ACC112 (cell line): ENCODE measurements at regions not wholly inside any gene's neighbourhood (a gene's known extent, or its start where the extent isn't known, plus 50 kb on each side); places are given as distances from the start of the nearest gene placed in this dataset.

Experiments used
- H2AFZ ChIP-seq: fragments of 200-600 bp; sonication (generic); one replicate; pipeline ENCODE4 v1.6.0; 2017; ENCODE audit warnings: antibody characterized with exemption, low read length; ENCODE audit not compliant: unreplicated experiment
- H3K27ac ChIP-seq: fragments of 200-600 bp; sonication (generic); 2 replicates; pipeline ENCODE4 v1.5.1; 2014; ENCODE audit warnings: low read depth, mild to moderate bottlenecking, antibody characterized with exemption, low read length, moderate library complexity
- H3K27me3 ChIP-seq: fragments of 200-600 bp; sonication (generic); 2 replicates; pipeline ENCODE4 v1.6.1; 2014; ENCODE audit warnings: mild to moderate bottlenecking, antibody characterized with exemption, low read length, moderate library complexity, mixed read lengths; ENCODE audit not compliant: insufficient read depth
- H3K36me3 ChIP-seq: fragments of 200-600 bp; sonication (generic); 2 replicates; pipeline ENCODE4 v1.6.1; 2016; ENCODE audit warnings: mild to moderate bottlenecking, antibody characterized with exemption, low read length, moderate library complexity, mixed read lengths; ENCODE audit not compliant: insufficient read depth
- H3K4me1 ChIP-seq: fragments of 200-600 bp; sonication (generic); one replicate; pipeline ENCODE4 v1.6.1; 2016; ENCODE audit warnings: low read length, mixed read lengths; ENCODE audit not compliant: insufficient read depth, unreplicated experiment, control insufficient read depth
- H3K4me3 ChIP-seq: fragments of 200-600 bp; sonication (generic); 2 replicates; pipeline ENCODE4 v1.5.1; 2014; ENCODE audit warnings: mild to moderate bottlenecking, low read depth, low read length
- H3K79me2 ChIP-seq: fragments of 200-600 bp; sonication (generic); one replicate; pipeline ENCODE4 v1.6.0; 2016; ENCODE audit warnings: low read length; ENCODE audit not compliant: control insufficient read depth, unreplicated experiment, insufficient read depth

DNA sequence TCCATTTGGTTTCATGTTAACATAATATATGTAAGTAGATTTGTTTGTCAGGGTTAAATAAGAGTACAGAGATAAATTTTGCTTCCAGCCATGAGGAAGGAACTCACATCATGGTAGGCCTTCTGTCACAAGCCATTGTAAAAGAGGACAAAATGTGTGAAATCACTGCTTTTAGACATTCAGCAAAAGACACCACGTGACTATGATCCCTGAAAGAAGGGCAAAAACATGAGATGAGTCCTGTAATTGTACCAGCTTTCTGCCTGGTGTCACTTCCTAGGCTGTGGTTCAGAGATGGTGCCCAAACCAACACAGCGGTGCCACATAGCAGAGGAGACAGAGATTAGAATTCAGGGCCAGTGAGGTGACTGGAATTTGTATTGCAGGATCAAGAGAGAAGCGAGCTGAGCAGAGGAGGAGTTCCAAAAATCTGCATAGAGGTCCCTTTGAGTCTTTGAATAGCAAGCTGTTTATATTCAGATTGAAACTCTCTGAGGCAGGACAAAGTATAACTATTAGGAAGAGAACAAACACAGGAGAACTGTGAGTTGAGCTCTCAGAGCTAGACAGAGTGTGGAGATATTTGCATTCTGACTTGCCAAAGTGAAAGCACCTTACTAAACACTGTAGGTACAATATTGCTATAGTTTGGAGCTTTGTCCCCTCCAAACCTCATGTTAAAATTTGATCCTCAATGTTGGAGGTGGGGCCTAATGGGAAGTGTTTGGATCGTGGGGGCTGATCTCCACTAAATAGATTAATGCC lies 52.6 kb upstream of the PDE7B start:
- Histone ChIP-seq H3K79me2 (no peaks in the 10 kb centered on the region), H3K4me1 (no peaks in the 10 kb centered on the region), H3K27me3 (no peaks in the 10 kb centered on the region), H3K36me3 (no peaks in the 10 kb centered on the region), H3K27ac (no peak overlapping the region), H2AFZ (no peak overlapping the region), H3K4me3 (no peak overlapping the region)
